Thyroid gland (tissue), 4 donors: ENCODE measurements at regions not wholly inside any gene's neighbourhood (a gene's known extent, or its start where the extent isn't known, plus 50 kb on each side); places are given as distances from the start of the nearest gene placed in this dataset.

ENCODE experiments used
- POLR2A ChIP-seq, 2 donors: fragments of 450-650 bp; IDR thresholded peaks; one replicate each; pipeline ENCODE4 v1.6.1; 2017; ENCODE audit warnings: antibody characterized with exemption in 2 of 2, mild to moderate bottlenecking in 2 of 2, moderate library complexity in 1 of 2
- TF ChIP-seq, protein P1 (sequence below), 6 experiments: fragments of 200-600 bp in 3 of 6; fragments of 450-650 bp in 3 of 6; sonication (generic) in 3 of 6; IDR thresholded peaks; one replicate each; pipeline ENCODE4 v1.5.1; 2016 to 2019; ENCODE audit warnings: antibody characterized with exemption in 6 of 6, mild to moderate bottlenecking in 2 of 6, inconsistent platforms in 1 of 6, moderate library complexity in 1 of 6

DNA sequence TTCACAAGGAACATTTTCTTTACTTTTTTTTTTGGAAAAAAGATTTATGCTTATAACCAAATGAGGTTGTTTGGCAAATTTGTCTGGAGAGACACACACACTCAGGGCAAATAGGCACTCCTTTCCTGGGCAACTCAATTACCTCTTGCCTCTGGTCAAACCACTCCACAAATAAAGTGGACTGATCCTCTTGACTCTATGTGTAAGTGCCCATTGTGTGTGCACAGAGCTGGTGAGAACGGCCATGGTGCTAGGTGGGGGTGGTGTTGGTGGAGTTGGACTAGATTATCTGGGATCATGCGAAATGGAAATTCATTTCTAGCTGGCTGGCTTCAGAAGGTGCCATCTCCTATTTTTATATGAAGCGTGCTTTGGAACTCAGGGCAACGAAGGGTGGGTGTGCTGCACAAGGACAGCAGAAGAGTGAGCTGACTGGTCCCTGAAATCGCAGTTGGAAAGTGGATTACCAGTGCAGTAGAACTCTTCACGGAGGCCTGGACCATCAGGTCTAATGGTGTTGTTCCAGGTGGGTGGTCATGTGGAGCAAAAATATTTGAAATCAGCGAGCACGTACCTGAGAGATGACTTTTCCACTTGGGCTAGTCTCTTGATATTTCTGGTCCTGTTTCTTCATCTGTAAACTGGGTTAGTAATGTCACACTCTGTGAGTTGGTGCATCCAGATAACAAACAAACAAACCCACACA lies 149.9 kb downstream of the RPIA start:
- TF ChIP-seq, protein P1, sequence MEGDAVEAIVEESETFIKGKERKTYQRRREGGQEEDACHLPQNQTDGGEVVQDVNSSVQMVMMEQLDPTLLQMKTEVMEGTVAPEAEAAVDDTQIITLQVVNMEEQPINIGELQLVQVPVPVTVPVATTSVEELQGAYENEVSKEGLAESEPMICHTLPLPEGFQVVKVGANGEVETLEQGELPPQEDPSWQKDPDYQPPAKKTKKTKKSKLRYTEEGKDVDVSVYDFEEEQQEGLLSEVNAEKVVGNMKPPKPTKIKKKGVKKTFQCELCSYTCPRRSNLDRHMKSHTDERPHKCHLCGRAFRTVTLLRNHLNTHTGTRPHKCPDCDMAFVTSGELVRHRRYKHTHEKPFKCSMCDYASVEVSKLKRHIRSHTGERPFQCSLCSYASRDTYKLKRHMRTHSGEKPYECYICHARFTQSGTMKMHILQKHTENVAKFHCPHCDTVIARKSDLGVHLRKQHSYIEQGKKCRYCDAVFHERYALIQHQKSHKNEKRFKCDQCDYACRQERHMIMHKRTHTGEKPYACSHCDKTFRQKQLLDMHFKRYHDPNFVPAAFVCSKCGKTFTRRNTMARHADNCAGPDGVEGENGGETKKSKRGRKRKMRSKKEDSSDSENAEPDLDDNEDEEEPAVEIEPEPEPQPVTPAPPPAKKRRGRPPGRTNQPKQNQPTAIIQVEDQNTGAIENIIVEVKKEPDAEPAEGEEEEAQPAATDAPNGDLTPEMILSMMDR (IDR thresholded peaks at IDR 0.05), result no peak
- TF ChIP-seq POLR2A (IDR thresholded peaks at IDR 0.05), result no peak
